H7 (cell line): ENCODE measurements at regions not wholly inside any gene's neighbourhood (a gene's known extent, or its start where the extent isn't known, plus 50 kb on each side); places are given as distances from the start of the nearest gene placed in this dataset.
A peak's percentile ranks its signal among the peaks of the same experiment; 100 is the strongest.

Experiments used
- DNase-seq: peaks from one replicate; pipeline ENCODE4 v3.0.0; 2012
- H3K27me3 ChIP-seq: 2 replicates; pipeline ENCODE4 v1.6.0; 2011; ENCODE audit warnings: mild to moderate bottlenecking, low read length; ENCODE audit not compliant: control insufficient read depth, insufficient read depth
- H3K36me3 ChIP-seq: replicated peaks from 2 replicates; pipeline ENCODE4 v1.5.1; 2011; ENCODE audit warnings: low read length; ENCODE audit not compliant: control insufficient read depth, insufficient read depth
- H3K4me3 ChIP-seq: 2 replicates; pipeline ENCODE4 v1.5.1; 2011; ENCODE audit warnings: low read depth, mild to moderate bottlenecking, control low read depth, low read length, moderate library complexity; ENCODE audit not compliant: insufficient read depth

GRCh38 chr2:129248198-129248597 lies 731.3 kb upstream of the RAB6C start:
- H3K4me3 ChIP-seq: no peak overlapping the region
- DNase-seq: no peak
- H3K36me3 ChIP-seq: no peaks in the 10 kb centered on the region
- no peaks in the 10 kb centered on the region for H3K27me3 ChIP-seq

- DNase-seq: no peak
- Histone ChIP-seq H3K27me3 (no peaks in the 10 kb centered on the region), H3K36me3 (no peaks in the 10 kb centered on the region), H3K4me3 (no peak overlapping the region)
Measured at GRCh38 chr2:129252781-129253460, 726.5 kb upstream of the RAB6C start.

DNA sequence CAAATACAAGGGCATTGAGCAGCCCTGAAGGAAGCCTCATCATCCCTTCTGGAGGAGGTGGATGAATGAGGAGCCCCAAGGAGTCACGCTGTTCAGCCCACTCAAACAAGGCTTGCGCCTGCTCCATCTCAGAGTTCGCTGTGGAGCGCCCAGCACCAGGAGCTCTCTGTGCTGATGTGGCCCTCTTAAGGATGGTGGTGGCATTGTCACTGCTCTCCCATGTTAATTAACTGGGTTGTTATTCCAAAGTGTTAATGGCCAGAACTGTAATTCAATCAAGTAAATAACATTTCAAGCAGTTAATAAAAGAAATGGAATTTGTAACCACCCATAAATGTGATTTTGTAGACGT lies 726.0 kb upstream of the RAB6C start:
- no peaks in the 10 kb centered on the region for H3K36me3 ChIP-seq
- peak; percentile 47 for DNase-seq
- H3K4me3 ChIP-seq: no peak overlapping the region
- no peaks in the 10 kb centered on the region for H3K27me3 ChIP-seq

DNA sequence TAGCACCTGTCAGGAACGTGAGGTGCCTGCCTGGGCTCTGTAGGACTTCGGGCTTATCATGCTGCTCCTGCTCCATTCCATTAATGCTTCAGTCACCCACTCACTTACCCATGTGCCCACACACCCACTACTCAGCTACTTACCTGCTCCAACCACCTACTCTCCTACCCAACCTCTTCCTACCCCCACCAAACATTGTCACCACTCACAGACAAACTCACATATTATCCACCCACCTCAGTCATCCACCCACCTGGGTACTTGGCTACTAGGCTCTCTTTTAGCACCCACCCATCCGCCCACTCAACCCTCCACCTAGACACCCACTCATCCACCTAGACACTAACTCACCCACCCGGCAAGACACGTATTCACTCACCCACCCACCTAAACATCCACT lies 724.7 kb upstream of the RAB6C start:
- H3K36me3 ChIP-seq: no peaks in the 10 kb centered on the region
- H3K4me3 ChIP-seq: no peak overlapping the region
- DNase-seq: no peak
- H3K27me3 ChIP-seq: no peaks in the 10 kb centered on the region

DNA sequence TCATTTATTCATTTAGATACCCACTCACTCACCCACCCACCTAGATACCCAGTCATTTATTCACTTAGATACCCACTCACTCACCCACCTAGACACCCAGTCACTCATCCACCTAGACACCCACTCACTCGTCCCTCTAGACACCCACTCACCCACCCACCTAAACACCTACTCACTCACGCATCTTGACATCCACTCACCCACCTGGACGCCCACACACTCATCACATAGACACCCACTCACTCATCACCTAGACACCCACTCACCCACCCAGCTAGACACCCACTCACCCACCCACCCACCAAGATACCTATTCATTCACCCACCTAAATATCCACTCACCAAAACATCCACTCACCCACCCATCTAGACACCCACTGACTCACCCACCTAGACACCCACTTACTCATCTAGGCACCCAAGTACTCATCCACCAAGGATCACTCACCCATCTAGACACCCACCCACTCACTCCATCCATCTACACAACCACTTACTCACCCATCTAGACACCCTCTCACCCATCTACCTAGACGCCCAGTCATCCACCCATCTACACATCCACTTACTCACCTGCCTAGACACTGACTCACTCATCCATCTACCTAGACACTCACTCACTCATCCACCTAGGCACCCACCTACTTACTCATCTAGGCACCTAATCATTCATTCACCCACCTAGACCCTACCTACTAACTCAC lies 723.7 kb upstream of the RAB6C start:
- H3K36me3 ChIP-seq: no peaks in the 10 kb centered on the region
- no peaks in the 10 kb centered on the region for H3K27me3 ChIP-seq
- H3K4me3 ChIP-seq: no peak overlapping the region
- DNase-seq: no peak

DNA sequence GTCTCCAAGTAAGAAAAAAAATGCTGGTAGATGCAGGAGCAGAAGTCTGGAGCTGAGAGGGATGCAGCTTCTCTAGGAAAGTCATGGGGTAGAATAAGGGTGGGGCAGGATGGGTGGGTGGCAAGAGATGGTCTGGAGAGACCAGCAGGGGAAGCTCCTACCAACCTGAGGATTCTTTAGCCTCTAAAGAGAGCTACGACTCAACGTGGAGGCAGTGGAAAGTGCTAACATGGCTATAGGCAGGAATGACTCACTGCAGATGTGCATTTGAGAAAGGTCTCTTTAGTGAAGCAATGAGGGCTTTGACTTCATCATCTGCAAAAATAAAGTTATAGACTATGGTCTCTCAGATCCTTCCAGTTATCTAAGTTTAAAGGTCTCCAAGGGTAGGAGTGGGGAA lies 722.8 kb upstream of the RAB6C start:
- Histone ChIP-seq H3K4me3 (no peak overlapping the region), H3K36me3 (no peaks in the 10 kb centered on the region), H3K27me3 (no peaks in the 10 kb centered on the region)
- DNase-seq: no peak

GRCh38 chr2:129262934-129263333 lies 716.5 kb upstream of the RAB6C start:
- DNase-seq: no peak
- Histone ChIP-seq H3K36me3 (no peaks in the 10 kb centered on the region), H3K27me3 (no peaks in the 10 kb centered on the region), H3K4me3 (no peak overlapping the region)

- H3K27me3 ChIP-seq: no peaks in the 10 kb centered on the region
- no peak for DNase-seq
- H3K36me3 ChIP-seq: no peaks in the 10 kb centered on the region
- no peak overlapping the region for H3K4me3 ChIP-seq
Measured at GRCh38 chr2:129263939-129264338, 715.5 kb upstream of the RAB6C start.

DNA sequence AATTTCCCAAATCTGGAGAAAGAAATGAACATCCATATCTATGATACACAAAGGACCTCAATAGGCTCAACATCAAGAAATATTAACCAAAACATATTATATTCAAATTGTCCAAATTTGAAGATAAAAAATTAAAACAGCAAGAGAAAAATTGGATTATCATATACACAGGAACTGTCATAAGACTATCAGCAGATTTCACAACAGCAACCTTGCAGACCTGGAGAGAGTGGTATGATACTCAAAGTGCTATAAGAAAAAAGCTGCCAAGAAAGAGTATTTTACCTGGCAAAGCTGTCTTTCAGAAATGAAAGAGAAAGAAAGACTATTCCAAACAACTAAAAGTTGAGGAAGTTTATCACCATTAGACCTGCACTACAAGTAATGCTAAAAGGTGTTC lies 711.9 kb upstream of the RAB6C start:
- Histone ChIP-seq H3K27me3 (no peaks in the 10 kb centered on the region), H3K36me3 (no peaks in the 10 kb centered on the region), H3K4me3 (no peak overlapping the region)
- DNase-seq: no peak

DNA sequence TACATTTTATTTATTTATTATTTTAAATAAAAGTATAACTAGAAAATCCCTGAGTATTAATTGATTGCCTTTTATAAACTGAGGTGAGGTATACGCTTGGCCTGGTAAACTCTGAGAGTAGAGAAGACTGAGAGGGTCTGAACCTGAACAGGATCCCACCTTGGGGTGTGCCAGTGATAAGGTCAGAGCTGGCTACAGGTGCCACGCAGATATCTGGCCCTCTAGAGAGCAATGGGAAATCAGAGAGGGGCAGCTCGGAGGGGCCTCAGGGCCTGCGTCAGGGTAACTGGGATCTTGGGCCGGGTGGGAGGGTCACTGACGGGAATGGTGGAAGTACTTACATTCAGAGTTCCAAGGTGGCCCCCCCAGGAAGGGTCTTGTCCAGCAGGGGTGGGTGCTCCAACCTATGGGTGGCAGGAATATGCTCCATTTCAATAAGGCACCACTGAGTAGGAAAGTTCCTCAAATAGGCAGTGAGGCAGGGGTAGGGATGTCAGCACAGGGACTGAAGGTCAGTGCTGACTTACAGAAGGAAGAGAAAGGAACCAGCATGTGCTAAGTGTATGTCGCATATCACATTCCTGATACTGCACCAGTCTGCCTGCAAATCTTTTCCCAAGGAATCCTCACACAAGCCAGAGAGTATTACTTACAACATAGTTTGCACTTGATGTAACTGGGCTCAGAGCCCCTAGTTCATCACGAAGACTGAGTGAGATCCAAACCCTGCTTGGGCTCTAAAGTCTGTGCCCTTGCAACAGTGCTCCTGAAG lies 706.0 kb upstream of the RAB6C start:
- DNase-seq: no peak
- H3K27me3 ChIP-seq: no peaks in the 10 kb centered on the region
- no peaks in the 10 kb centered on the region for H3K36me3 ChIP-seq
- H3K4me3 ChIP-seq: no peak overlapping the region

- H3K4me3 ChIP-seq: no peak overlapping the region
- no peaks in the 10 kb centered on the region for H3K36me3 ChIP-seq
- DNase-seq: no peak
- no peaks in the 10 kb centered on the region for H3K27me3 ChIP-seq
Measured at GRCh38 chr2:129274038-129274415, 705.4 kb upstream of the RAB6C start.

DNA sequence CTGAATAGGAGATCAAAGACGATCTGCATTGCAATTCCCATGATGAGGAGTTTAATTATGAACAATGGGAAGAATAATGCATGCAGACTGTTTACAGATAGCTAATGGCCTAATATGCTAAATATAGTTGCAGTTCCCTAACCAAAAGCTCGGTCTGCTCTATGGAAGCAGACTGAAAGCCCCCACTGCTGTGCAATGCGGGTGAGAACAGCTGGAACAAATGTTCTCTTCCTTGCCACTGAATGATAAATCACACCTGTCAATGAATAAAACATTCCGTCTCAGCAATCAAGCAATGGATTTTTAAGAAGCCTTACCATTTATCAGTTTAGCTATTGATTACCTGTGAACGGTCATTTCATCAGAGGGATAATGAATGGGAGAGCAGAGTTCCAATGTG lies 704.5 kb upstream of the RAB6C start:
- Histone ChIP-seq H3K27me3 (no peaks in the 10 kb centered on the region), H3K36me3 (no peaks in the 10 kb centered on the region), H3K4me3 (no peak overlapping the region)
- DNase-seq: no peak

GRCh38 chr2:129275706-129276105 lies 703.8 kb upstream of the RAB6C start:
- no peak for DNase-seq
- Histone ChIP-seq H3K36me3 (no peaks in the 10 kb centered on the region), H3K27me3 (no peaks in the 10 kb centered on the region), H3K4me3 (no peak overlapping the region)

DNA sequence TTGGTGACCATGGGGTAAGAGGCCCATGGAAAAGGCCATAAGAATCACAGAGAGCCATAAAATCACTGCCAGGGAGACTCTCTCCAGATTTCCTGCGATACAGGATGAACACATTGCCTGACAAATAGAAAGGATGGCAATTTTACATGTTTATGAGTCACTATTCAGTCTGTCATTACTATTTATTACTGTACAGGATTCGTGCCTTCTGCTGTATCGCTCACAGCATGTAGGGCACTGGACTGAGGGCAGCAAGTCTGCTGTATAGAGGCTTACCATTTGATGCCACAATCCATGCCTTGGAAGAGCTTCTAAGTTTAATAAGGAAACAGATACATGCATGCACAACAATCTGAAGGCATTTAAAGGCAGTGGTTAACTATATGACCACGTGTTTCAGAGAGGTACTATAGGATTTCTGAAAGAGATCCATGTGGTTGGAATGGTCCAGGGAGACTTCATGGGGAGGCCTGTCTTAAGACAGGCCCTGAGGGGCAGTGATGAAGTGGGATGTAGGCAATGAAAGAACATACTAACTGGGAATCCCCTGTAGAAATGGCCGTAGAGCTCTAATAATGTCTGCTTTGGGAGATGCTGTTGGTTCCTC lies 702.4 kb upstream of the RAB6C start:
- DNase-seq: no peak
- Histone ChIP-seq H3K4me3 (no peak overlapping the region), H3K27me3 (no peaks in the 10 kb centered on the region), H3K36me3 (no peaks in the 10 kb centered on the region)

DNA sequence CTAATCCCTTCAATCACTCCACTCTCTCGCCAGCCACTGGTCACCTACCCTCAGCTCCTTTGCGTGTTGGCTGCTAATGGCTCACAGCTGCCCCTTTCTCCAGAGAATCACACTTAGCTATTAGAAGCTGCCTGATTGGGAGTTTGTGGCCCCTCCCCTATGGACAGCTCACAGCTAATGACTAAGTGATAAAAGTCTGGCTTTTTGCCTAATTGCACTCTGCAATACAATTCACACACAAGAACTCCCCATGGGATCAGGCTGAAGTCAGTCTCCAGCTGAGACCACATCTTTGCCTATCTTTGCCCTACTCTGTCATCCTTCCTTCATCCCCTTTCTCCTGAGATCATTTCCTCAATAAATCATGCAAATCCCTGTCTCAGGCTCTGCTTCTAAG lies 701.9 kb upstream of the RAB6C start:
- DNase-seq: no peak
- H3K36me3 ChIP-seq: no peaks in the 10 kb centered on the region
- H3K27me3 ChIP-seq: no peaks in the 10 kb centered on the region
- H3K4me3 ChIP-seq: no peak overlapping the region
